Activated gamma-delta T cell treated with anti-CD3 and anti-CD28 coated beads, Interleukin-2, amount 50 U/mL, for 16 hours (primary cell): ENCODE measurements at regions not wholly inside any gene's neighbourhood (a gene's known extent, or its start where the extent isn't known, plus 50 kb on each side); places are given as distances from the start of the nearest gene placed in this dataset.

Experiments used
- DNase-seq: peaks from one replicate; pipeline ENCODE4 v3.0.0-alpha.2; 2020; ENCODE audit warnings: low read depth

DNA sequence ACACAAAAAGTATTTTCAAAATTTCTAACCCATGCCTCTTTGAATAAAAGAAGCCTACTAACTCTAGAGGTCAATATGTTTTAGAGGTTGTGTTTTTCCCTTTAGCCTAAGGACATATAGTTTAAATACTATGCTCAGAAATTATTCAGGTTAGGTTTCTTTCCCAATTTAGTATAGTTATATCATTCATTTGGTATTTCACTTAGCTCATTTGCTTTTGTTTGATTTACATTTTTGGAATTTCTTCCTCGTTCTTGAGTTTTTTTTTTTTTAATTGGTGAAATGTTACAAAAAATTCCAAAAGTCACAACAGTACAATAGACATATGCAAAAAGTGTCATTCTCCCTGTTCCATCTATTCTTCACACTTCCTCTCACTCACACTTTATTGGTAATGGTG is 371.3 kb upstream of the TNP1 start:
- no peak for DNase-seq

- DNase-seq, result no peak
Measured at GRCh38 chr2:217228732-217229131, 368.9 kb upstream of the TNP1 start.

DNA sequence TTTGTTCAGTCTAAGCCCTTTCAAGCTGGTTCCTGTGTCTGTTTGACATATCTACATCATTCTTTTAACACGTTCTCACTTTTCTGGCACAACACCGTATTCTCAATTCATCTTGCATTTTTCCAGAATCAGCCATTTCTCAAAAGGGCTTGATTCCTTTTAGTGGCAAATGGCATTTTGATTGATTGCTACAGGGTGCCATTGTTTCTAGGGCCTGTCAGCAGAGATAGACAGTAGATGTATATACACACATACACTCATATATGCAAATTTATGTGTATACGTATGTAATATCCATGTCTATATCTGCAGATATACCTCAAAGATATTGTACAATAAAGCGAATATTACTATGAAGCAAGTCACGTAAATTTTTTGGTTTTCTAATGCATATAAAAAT is 367.9 kb upstream of the TNP1 start:
- DNase-seq, result no peak

GRCh38 chr2:217225596-217225995 is 365.7 kb upstream of the TNP1 start:
- DNase-seq, result no peak

- no peak for DNase-seq
Measured at GRCh38 chr2:217223222-217223930, 363.5 kb upstream of the TNP1 start.

GRCh38 chr2:217222309-217222910 is 362.5 kb upstream of the TNP1 start:
- DNase-seq, result no peak

- no peak for DNase-seq
Measured at GRCh38 chr2:217220228-217221013, 360.6 kb upstream of the TNP1 start.

DNA sequence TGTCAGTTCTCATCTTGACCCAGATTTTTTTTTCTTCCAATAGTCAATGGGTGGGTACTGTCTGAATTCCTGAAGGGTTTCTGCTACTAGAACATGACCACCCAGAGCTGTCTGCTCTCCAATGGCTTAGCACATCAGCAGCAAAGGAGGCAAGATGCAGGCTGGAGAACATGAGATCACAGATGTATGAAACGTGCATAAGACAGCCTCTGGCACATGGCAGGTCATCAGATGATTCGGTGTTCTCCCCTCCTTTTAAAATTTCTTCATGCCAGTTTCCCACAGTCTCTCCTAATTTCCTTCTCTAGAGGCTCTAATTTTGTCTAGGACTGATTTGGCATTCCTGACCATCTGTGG is 359.3 kb upstream of the TNP1 start:
- no peak for DNase-seq

DNA sequence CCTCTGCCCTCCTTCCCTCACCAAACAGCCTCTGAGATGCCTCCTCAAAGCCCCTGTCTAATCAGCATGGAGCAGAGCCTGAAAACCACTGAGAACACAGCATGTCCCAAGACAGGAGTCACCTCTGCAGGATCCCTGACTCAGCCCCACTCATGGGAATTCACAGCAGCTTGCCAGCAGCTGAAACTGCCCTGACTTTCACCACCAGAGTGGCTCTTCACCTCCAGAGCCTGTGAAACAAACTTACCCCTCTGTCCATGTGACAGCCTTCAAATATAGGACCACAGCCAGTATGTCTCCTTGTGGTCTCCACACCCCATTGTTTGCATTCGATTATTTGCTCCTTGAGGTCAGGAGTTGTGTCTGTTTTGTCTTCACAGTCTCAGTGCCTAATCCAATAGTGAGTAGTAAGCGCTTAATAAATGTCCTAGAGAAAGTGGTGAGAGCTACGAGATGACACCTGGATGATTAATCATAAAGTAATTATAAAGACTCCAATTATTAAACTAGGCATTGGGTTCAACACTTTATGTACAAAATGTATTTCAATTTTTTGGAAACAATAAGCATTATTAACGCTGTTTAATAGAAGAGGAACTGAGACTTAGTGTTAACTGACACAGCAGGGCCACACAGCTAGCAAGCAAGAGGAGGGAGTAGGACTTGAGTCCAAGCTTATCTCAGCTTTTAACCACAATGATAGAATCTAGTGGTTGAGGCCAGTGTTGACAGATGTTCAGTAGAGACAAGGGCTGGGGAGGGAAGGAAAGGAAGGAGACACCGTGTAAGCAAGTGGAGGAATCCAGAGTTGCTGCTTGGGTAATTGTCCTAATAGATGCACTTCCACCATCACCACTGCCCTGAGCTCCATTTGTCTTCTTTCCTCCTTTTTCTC is 358.7 kb upstream of the TNP1 start:
- no peak for DNase-seq

GRCh38 chr2:217216982-217217381 is 357.1 kb upstream of the TNP1 start:
- DNase-seq, result no peak

DNA sequence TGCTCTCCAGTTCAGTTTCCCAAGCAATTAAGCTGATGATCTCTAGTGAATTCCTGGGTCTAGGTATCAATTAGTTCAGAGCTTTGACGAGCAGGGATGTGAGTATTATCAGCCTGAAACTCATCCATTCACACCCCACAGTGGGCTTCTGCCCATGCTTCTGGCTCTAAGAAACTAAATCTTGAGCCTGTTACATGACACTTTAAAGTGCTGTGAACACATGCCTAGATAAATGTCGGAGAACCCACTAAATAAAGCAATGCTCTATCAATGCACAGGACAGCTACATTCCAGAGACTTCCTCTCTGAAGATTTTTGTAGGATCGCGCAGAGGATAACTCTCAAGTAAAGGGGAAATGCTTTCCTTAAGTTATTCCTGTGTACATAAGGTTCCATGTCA is 356.5 kb upstream of the TNP1 start:
- no peak for DNase-seq

GRCh38 chr2:217215877-217216276 is 356.0 kb upstream of the TNP1 start:
- no peak for DNase-seq

GRCh38 chr2:217208867-217209266 is 349.0 kb upstream of the TNP1 start:
- no peak for DNase-seq

GRCh38 chr2:217207699-217208010 is 347.8 kb upstream of the TNP1 start:
- no peak for DNase-seq

GRCh38 chr2:217206907-217207698 is 347.2 kb upstream of the TNP1 start:
- no peak for DNase-seq

DNA sequence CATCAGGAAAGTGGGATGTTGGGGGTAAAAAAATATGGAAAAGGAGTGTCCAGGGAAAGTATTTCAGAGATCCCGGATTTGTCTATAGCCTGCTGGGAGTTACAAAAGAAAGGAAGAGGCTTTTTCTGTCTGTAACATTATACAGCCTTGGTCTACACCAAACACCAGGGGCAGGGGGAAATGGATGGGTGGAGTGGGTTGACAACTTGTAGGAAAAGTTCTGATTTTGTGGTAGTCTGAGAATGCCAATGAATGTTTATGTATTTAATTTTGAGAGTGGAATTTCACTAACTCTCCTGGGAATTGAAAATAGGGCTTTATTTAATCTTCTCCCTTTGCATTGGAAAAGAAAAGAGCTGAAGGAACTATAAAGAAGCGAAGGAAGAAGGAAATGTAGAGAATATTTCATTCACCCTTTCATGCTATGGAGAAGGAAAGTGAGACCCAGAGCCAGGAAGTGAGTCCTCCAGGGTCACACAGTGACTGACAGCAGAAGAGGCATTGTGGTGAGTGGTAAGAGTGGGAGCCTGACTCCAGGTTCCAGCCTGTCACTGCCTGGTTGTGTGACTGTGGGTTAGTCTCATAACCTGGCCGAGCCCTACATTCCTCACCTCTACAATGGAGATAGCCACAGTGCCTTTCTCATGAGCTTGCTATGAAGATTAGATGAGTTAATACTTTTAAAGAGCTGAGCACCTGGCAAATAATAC is 346.3 kb upstream of the TNP1 start:
- no peak for DNase-seq

GRCh38 chr2:217204358-217204757 is 344.5 kb upstream of the TNP1 start:
- DNase-seq, result no peak

GRCh38 chr2:217203086-217203485 is 343.2 kb upstream of the TNP1 start:
- DNase-seq, result no peak

- DNase-seq, result no peak
Measured at GRCh38 chr2:217199255-217199630, 339.4 kb upstream of the TNP1 start.

GRCh38 chr2:217195658-217196446 is 336.0 kb upstream of the TNP1 start:
- DNase-seq, result no peak
